Mesendoderm (in vitro differentiated cells): ENCODE measurements at regions not wholly inside any gene's neighbourhood (a gene's known extent, or its start where the extent isn't known, plus 50 kb on each side); places are given as distances from the start of the nearest gene placed in this dataset.
A peak's percentile ranks its signal among the peaks of the same experiment; 100 is the strongest.

Experiments used
- DNase-seq: peaks from one replicate; pipeline ENCODE4 v3.0.0; 2013
- H2AK5ac ChIP-seq: 2 replicates; pipeline ENCODE4 v1.6.1; 2013; ENCODE audit warnings: low read length, inconsistent platforms
- H2BK120ac ChIP-seq: 2 replicates; pipeline ENCODE4 v1.6.1; 2013; ENCODE audit warnings: low read depth, mild to moderate bottlenecking, low read length, moderate library complexity, mixed read lengths
- H2BK15ac ChIP-seq: replicated peaks from 2 replicates; pipeline ENCODE4 v1.6.1; 2013; ENCODE audit warnings: low read depth, mild to moderate bottlenecking, moderate library complexity
- H2BK5ac ChIP-seq: 2 replicates; pipeline ENCODE4 v1.6.1; 2013; ENCODE audit warnings: low read length, inconsistent platforms
- H3K18ac ChIP-seq: 2 replicates; pipeline ENCODE4 v1.6.1; 2013; ENCODE audit warnings: mild to moderate bottlenecking, low read length, mixed read lengths
- H3K23ac ChIP-seq: one replicate; pipeline ENCODE4 v1.6.1; 2013; ENCODE audit warnings: low read length
- H3K27ac ChIP-seq: 2 replicates; pipeline ENCODE4 v1.5.1; 2013; ENCODE audit warnings: low read depth, mild to moderate bottlenecking, inconsistent platforms, low read length, moderate library complexity
- H3K27me3 ChIP-seq: 2 replicates; pipeline ENCODE4 v1.6.1; 2013; ENCODE audit warnings: low read length, control low read depth, mild to moderate bottlenecking, inconsistent platforms; ENCODE audit not compliant: insufficient read depth, poor library complexity
- H3K36me3 ChIP-seq: 2 replicates; pipeline ENCODE4 v1.6.1; 2013; ENCODE audit warnings: low read length, inconsistent platforms; ENCODE audit not compliant: control insufficient read depth, insufficient read depth
- H3K4ac ChIP-seq: one replicate; pipeline ENCODE4 v1.6.1; 2013; ENCODE audit warnings: low read depth, mild to moderate bottlenecking, low read length, moderate library complexity
- H3K4me1 ChIP-seq: 2 replicates; pipeline ENCODE4 v1.6.1; 2013; ENCODE audit warnings: low read depth, low read length, inconsistent platforms; ENCODE audit not compliant: control insufficient read depth
- H3K4me2 ChIP-seq: 2 replicates; pipeline ENCODE4 v1.6.1; 2013; ENCODE audit warnings: low read length
- H3K4me3 ChIP-seq: 2 replicates; pipeline ENCODE4 v1.5.1; 2013; ENCODE audit warnings: mild to moderate bottlenecking, low read length
- H3K56ac ChIP-seq: one replicate; pipeline ENCODE4 v1.6.1; 2013; ENCODE audit warnings: low read length
- H3K79me1 ChIP-seq: 2 replicates; pipeline ENCODE4 v1.6.1; 2013; ENCODE audit warnings: low read length, inconsistent platforms
- H3K79me2 ChIP-seq: 2 replicates; pipeline ENCODE4 v1.6.1; 2013; ENCODE audit warnings: mild to moderate bottlenecking, low read length; ENCODE audit not compliant: control insufficient read depth, insufficient read depth
- H3K9ac ChIP-seq: 2 replicates; pipeline ENCODE4 v1.6.1; 2013; ENCODE audit warnings: low read length, inconsistent platforms
- H4K5ac ChIP-seq: one replicate; pipeline ENCODE4 v1.6.1; 2013; ENCODE audit warnings: low read length
- H4K8ac ChIP-seq: one replicate; pipeline ENCODE4 v1.6.1; 2013; ENCODE audit warnings: low read depth, mild to moderate bottlenecking, control low read depth, low read length, moderate library complexity
- WGBS: extraction: QIAGEN DNeasy Blood & Tissue Kit; methylation state at CpG from one replicate; pipeline ENCODE4 v1.1.7; 2013; ENCODE audit warnings: low lambda C conversion rate, missing lambda C conversion rate; ENCODE audit not compliant: insufficient coverage; ENCODE audit errors: extremely low coverage; 5-methylcytosine and 5-hydroxymethylcytosine counted together

GRCh38 chr9:129337336-129338140, 159.5 kb upstream of the IER5L start:
- peak overlapping the region; percentile 54 for H3K4me2 ChIP-seq
- peak overlapping the region; percentile 54 for H3K9ac ChIP-seq
- H3K56ac ChIP-seq: peak overlapping the region; percentile 85
- DNase-seq: no peak
- H2AK5ac ChIP-seq: peak overlapping the region; percentile 1
- peak overlapping the region; percentile 29 for H2BK120ac ChIP-seq
- no peak overlapping the region for H3K4me3 ChIP-seq
- H4K8ac ChIP-seq: no peak overlapping the region
- H3K23ac ChIP-seq: no peak overlapping the region
- no peaks in the 10 kb centered on the region for H3K79me1 ChIP-seq
- no peaks in the 10 kb centered on the region for H3K79me2 ChIP-seq
- no peaks in the 10 kb centered on the region for H3K36me3 ChIP-seq
- peaks cover 18% of the 10 kb centered on the region for H3K4me1 ChIP-seq
- no peaks in the 10 kb centered on the region for H3K27me3 ChIP-seq
- no peak overlapping the region for H2BK5ac ChIP-seq
- WGBS: no CpG with 5 or more reads among the region's 27 CpGs
- peak overlapping the region; percentile 83 for H3K27ac ChIP-seq
- peak overlapping the region; percentile 81 for H3K18ac ChIP-seq
- no peak overlapping the region for H4K5ac ChIP-seq
- H3K4ac ChIP-seq: peak overlapping the region; percentile 1
- H2BK15ac ChIP-seq: no peak overlapping the region

GRCh38 chr9:129336601-129337331, 158.7 kb upstream of the IER5L start:
- DNase-seq: peak; percentile 75
- Histone ChIP-seq H2BK120ac (peak overlapping the region; percentile 64), H4K5ac (peak overlapping the region; percentile 87), H3K4me3 (no peak overlapping the region), H3K79me1 (no peaks in the 10 kb centered on the region), H2BK5ac (peak overlapping the region; percentile 45), H3K4me2 (peak overlapping the region; percentile 54), H4K8ac (no peak overlapping the region), H3K4ac (peak overlapping the region; percentile 82), H3K18ac (peak overlapping the region; percentile 81), H3K27ac (peak overlapping the region; percentile 83), H3K79me2 (no peaks in the 10 kb centered on the region), H3K27me3 (no peaks in the 10 kb centered on the region), H3K4me1 (peaks cover 18% of the 10 kb centered on the region), H3K9ac (peak overlapping the region; percentile 69), H3K36me3 (no peaks in the 10 kb centered on the region), H2AK5ac (peak overlapping the region; percentile 84), H2BK15ac (no peak overlapping the region), H3K23ac (peak overlapping the region; percentile 94), H3K56ac (peak overlapping the region; percentile 87)
- WGBS: no CpG with 5 or more reads among the region's 56 CpGs

- no peak overlapping the region for H3K4me3 ChIP-seq
Observed at GRCh38 chr9:129336130-129336528, 158.1 kb upstream of the IER5L start.

GRCh38 chr9:129335464-129336129, 157.5 kb upstream of the IER5L start:
- peaks cover 18% of the 10 kb centered on the region for H3K4me1 ChIP-seq
- H3K9ac ChIP-seq: peak overlapping the region; percentile 20
- H2BK5ac ChIP-seq: peak overlapping the region; percentile 86
- H2AK5ac ChIP-seq: peak overlapping the region; percentile 84
- no CpG with 5 or more reads among the region's 7 CpGs for WGBS
- peak overlapping the region; percentile 83 for H3K27ac ChIP-seq
- no peaks in the 10 kb centered on the region for H3K79me2 ChIP-seq
- no peaks in the 10 kb centered on the region for H3K79me1 ChIP-seq
- peak overlapping the region; percentile 87 for H3K56ac ChIP-seq
- no peak overlapping the region for H3K4ac ChIP-seq
- no peak overlapping the region for H3K4me2 ChIP-seq
- H2BK120ac ChIP-seq: peak overlapping the region; percentile 65
- peak overlapping the region; percentile 9 for H3K18ac ChIP-seq
- no peaks in the 10 kb centered on the region for H3K27me3 ChIP-seq
- H2BK15ac ChIP-seq: no peak overlapping the region
- no peaks in the 10 kb centered on the region for H3K36me3 ChIP-seq
- H4K8ac ChIP-seq: no peak overlapping the region
- DNase-seq: no peak
- no peak overlapping the region for H3K4me3 ChIP-seq
- H3K23ac ChIP-seq: no peak overlapping the region
- no peak overlapping the region for H4K5ac ChIP-seq

More at GRCh38 chr9:129336130-129336528, 158.1 kb upstream of the IER5L start:
- Histone ChIP-seq H3K4me1 (peaks cover 18% of the 10 kb centered on the region), H3K4me2 (peak overlapping the region; percentile 44), H2BK15ac (no peak overlapping the region), H3K9ac (peak overlapping the region; percentile 69), H3K79me2 (no peaks in the 10 kb centered on the region), H3K23ac (peak overlapping the region; percentile 94), H3K4ac (peak overlapping the region; percentile 82), H4K5ac (peak overlapping the region; percentile 87), H3K79me1 (no peaks in the 10 kb centered on the region), H3K27ac (peak overlapping the region; percentile 83), H3K56ac (peak overlapping the region; percentile 87), H2AK5ac (peak overlapping the region; percentile 84), H3K27me3 (no peaks in the 10 kb centered on the region), H2BK5ac (peak overlapping the region; percentile 86), H3K18ac (peak overlapping the region; percentile 81), H4K8ac (no peak overlapping the region), H2BK120ac (peak overlapping the region; percentile 64), H3K36me3 (no peaks in the 10 kb centered on the region)
- no CpG with 5 or more reads among the region's 5 CpGs for WGBS
- DNase-seq: peak; percentile 49

- H2BK5ac ChIP-seq: peak overlapping the region; percentile 100
- H3K27ac ChIP-seq: peak overlapping the region; percentile 98
- peak overlapping the region; percentile 2 for H3K23ac ChIP-seq
- peaks cover 18% of the 10 kb centered on the region for H3K4me1 ChIP-seq
- peak overlapping the region; percentile 81 for H3K9ac ChIP-seq
- H3K79me2 ChIP-seq: no peaks in the 10 kb centered on the region
- peak overlapping the region; percentile 100 for H2AK5ac ChIP-seq
- H3K36me3 ChIP-seq: no peaks in the 10 kb centered on the region
- no peak overlapping the region for H3K4me3 ChIP-seq
- peak; percentile 100 for DNase-seq
- no peak overlapping the region for H2BK15ac ChIP-seq
- H3K27me3 ChIP-seq: no peaks in the 10 kb centered on the region
- peak overlapping the region; percentile 64 for H4K5ac ChIP-seq
- H3K4me2 ChIP-seq: peak overlapping the region; percentile 5
- H3K79me1 ChIP-seq: no peaks in the 10 kb centered on the region
- H4K8ac ChIP-seq: no peak overlapping the region
- no CpG with 5 or more reads among the region's 28 CpGs for WGBS
- peak overlapping the region; percentile 98 for H3K56ac ChIP-seq
- H3K4ac ChIP-seq: peak overlapping the region; percentile 38
- peak overlapping the region; percentile 6 for H2BK120ac ChIP-seq
- H3K18ac ChIP-seq: peak overlapping the region; percentile 63
Observed at GRCh38 chr9:129334105-129334935, 156.3 kb upstream of the IER5L start.
